H1 (cell line): ENCODE measurements at regions not wholly inside any gene's neighbourhood (a gene's known extent, or its start where the extent isn't known, plus 50 kb on each side); places are given as distances from the start of the nearest gene placed in this dataset.

Source experiments
- CTCF ChIA-PET: fragments of 300-600 bp; sonication (Branson Sonifier 250); formaldehyde crosslinking; loops from one replicate; lab custom pipeline; 2021; ENCODE audit not compliant: partially characterized antibody; lab: Charles Lee
- POLR2A ChIA-PET: fragments of 300-600 bp; sonication (Branson Sonifier 250); formaldehyde crosslinking; loops from one replicate; lab custom pipeline; 2021; ENCODE audit warnings: inconsistent platforms; ENCODE audit not compliant: partially characterized antibody; lab: Charles Lee
- DNase-seq, 2 experiments: peaks; one replicate each; pipeline versions ENCODE4 v3.0.0 to v3.0.0-alpha.2; 2010 to 2022; ENCODE audit warnings: low spot score in 2 of 2, low read depth in 1 of 2, mixed read lengths in 1 of 2
- FAIRE-seq: peaks from 2 replicates; lab custom pipeline; 2011; peaks lifted over from hg19 to GRCh38; lab: Jason Lieb, UNC
- H2AFZ ChIP-seq: 2 replicates; pipeline ENCODE4 v1.8.1; 2012; ENCODE audit warnings: low read length, inconsistent platforms
- H2AK5ac ChIP-seq: 2 replicates; pipeline ENCODE4 v1.6.1; 2013; ENCODE audit warnings: low read depth, low read length
- H2BK120ac ChIP-seq: replicated peaks from 2 replicates; pipeline ENCODE3; 2013; ENCODE audit warnings: low read depth, low read length, inconsistent platforms
- H2BK12ac ChIP-seq: 2 replicates; pipeline ENCODE4 v1.6.1; 2013; ENCODE audit warnings: low read depth, low read length
- H2BK15ac ChIP-seq: 2 replicates; pipeline ENCODE4 v1.6.1; 2013; ENCODE audit warnings: low read length
- H2BK20ac ChIP-seq: 2 replicates; pipeline ENCODE4 v1.6.1; 2013; ENCODE audit warnings: low read length
- H2BK5ac ChIP-seq: 2 replicates; pipeline ENCODE4 v1.6.1; 2013; ENCODE audit warnings: low read depth, low read length
- H3K14ac ChIP-seq: 2 replicates; pipeline ENCODE4 v1.6.1; 2013; ENCODE audit warnings: inconsistent platforms; ENCODE audit not compliant: insufficient read length
- H3K18ac ChIP-seq: 2 replicates; pipeline ENCODE4 v1.6.1; 2013; ENCODE audit warnings: low read length; ENCODE audit errors: extremely low read depth
- H3K23ac ChIP-seq: 2 replicates; pipeline ENCODE4 v1.6.1; 2013; ENCODE audit warnings: inconsistent platforms; ENCODE audit not compliant: insufficient read length
- H3K23me2 ChIP-seq: 2 replicates; pipeline ENCODE4 v1.6.1; 2013; ENCODE audit warnings: low read depth, low read length
- H3K27ac ChIP-seq: 2 replicates; pipeline ENCODE4 v1.6.1; 2011; ENCODE audit warnings: low read depth, low read length, inconsistent platforms
- H3K27me3 ChIP-seq, 4 experiments: replicated peaks in 1 of 4; 1 replicate in 1 of 4; 2 replicates in 3 of 4; pipeline versions ENCODE4 v1.6.1 to v1.8.1; 2011 to 2013; ENCODE audit warnings: low read length in 3 of 4, mild to moderate bottlenecking in 3 of 4, inconsistent platforms in 2 of 4, mixed read lengths in 2 of 4, moderate library complexity in 1 of 4; ENCODE audit not compliant: control insufficient read depth in 3 of 4, insufficient read depth in 3 of 4; ENCODE audit errors: extremely low read depth in 1 of 4
- H3K36me3 ChIP-seq, 4 experiments: 2 replicates each; pipeline versions ENCODE4 v1.6.1 to v1.8.1; 2011 to 2013; ENCODE audit warnings: mild to moderate bottlenecking in 4 of 4, low read length in 3 of 4, moderate library complexity in 2 of 4, control low read depth in 1 of 4, inconsistent platforms in 1 of 4; ENCODE audit not compliant: insufficient read depth in 4 of 4, control insufficient read depth in 2 of 4
- H3K4ac ChIP-seq: replicated peaks from 2 replicates; pipeline ENCODE3; 2013; ENCODE audit warnings: low read length, low read depth, mixed read lengths, inconsistent platforms; ENCODE audit not compliant: insufficient read length
- H3K4me1 ChIP-seq, 4 experiments: replicated peaks in 1 of 4; 1 replicate in 1 of 4; 2 replicates in 3 of 4; pipeline versions ENCODE4 v1.6.1 to v1.8.1; 2011 to 2013; ENCODE audit warnings: low read length in 3 of 4, inconsistent platforms in 2 of 4, mixed read lengths in 1 of 4; ENCODE audit not compliant: insufficient read depth in 4 of 4, control insufficient read depth in 3 of 4
- H3K4me2 ChIP-seq, 2 experiments: 2 replicates each; pipeline versions ENCODE4 v1.6.1 to v1.8.1; 2011 to 2013; ENCODE audit warnings: low read depth in 2 of 2, low read length in 2 of 2, control low read depth in 1 of 2, inconsistent platforms in 1 of 2, mild to moderate bottlenecking in 1 of 2; ENCODE audit not compliant: insufficient read depth in 1 of 2
- H3K4me3 ChIP-seq, 4 experiments: fragments of 200-600, 300-600 bp in 1 of 4; sonication (generic), shearing (Covaris generic), sonication (Bioruptor Twin) in 1 of 4; 2 replicates each; pipeline versions ENCODE4 v1.5.1 to v1.8.1; 2011 to 2016; ENCODE audit warnings: low read length in 4 of 4, low read depth in 3 of 4, control low read depth in 2 of 4, inconsistent platforms in 2 of 4, mild to moderate bottlenecking in 2 of 4, mixed read lengths in 1 of 4, moderate library complexity in 1 of 4; ENCODE audit not compliant: insufficient read depth in 2 of 4; ENCODE audit errors: extremely low read depth in 1 of 4
- H3K56ac ChIP-seq: replicated peaks from 2 replicates; pipeline ENCODE3; 2013; ENCODE audit warnings: low read depth, mild to moderate bottlenecking, mixed read lengths, low read length, inconsistent platforms; ENCODE audit not compliant: insufficient read length
- H3K79me1 ChIP-seq: 2 replicates; pipeline ENCODE4 v1.6.1; 2013; ENCODE audit warnings: low read depth, low read length, control low read depth
- H3K79me2 ChIP-seq, 2 experiments: 2 replicates each; pipeline versions ENCODE4 v1.6.1 to v1.8.1; 2012 to 2013; ENCODE audit warnings: low read length in 2 of 2, mild to moderate bottlenecking in 2 of 2, inconsistent platforms in 1 of 2; ENCODE audit not compliant: insufficient read depth in 2 of 2, control insufficient read depth in 1 of 2
- H3K9ac ChIP-seq, 4 experiments: replicated peaks in 1 of 4; 1 replicate in 1 of 4; 2 replicates in 3 of 4; pipeline versions ENCODE4 v1.6.1 to v1.8.1; 2011 to 2013; ENCODE audit warnings: low read depth in 3 of 4, low read length in 3 of 4, control low read depth in 2 of 4, mild to moderate bottlenecking in 2 of 4, moderate library complexity in 2 of 4, inconsistent platforms in 1 of 4; ENCODE audit errors: extremely low read depth in 1 of 4
- H3K9me3 ChIP-seq, 2 experiments: 2 replicates each; pipeline versions ENCODE4 v1.6.1 to v1.8.1; 2012 to 2013; ENCODE audit warnings: mild to moderate bottlenecking in 2 of 2, moderate library complexity in 2 of 2, control low read depth in 1 of 2, inconsistent platforms in 1 of 2, low read depth in 1 of 2, low read length in 1 of 2, mixed read lengths in 1 of 2; ENCODE audit not compliant: insufficient read depth in 2 of 2
- H4K20me1 ChIP-seq, 2 experiments: replicated peaks in 1 of 2; 2 replicates each; pipeline versions ENCODE3 to v1.8.1; 2011 to 2013; ENCODE audit warnings: inconsistent platforms in 2 of 2, low read length in 2 of 2, mild to moderate bottlenecking in 1 of 2; ENCODE audit not compliant: insufficient read depth in 2 of 2, control insufficient read depth in 1 of 2
- H4K5ac ChIP-seq: 2 replicates; pipeline ENCODE4 v1.6.1; 2013; ENCODE audit warnings: low read length, low read depth, mixed read lengths, inconsistent platforms; ENCODE audit not compliant: insufficient read length
- H4K8ac ChIP-seq: 2 replicates; pipeline ENCODE4 v1.8.0; 2013; ENCODE audit warnings: mild to moderate bottlenecking, moderate library complexity, low read length, inconsistent platforms; ENCODE audit not compliant: insufficient read depth; ENCODE audit errors: extremely low read depth
- H4K91ac ChIP-seq: replicated peaks from 2 replicates; pipeline ENCODE3; 2013; ENCODE audit warnings: low read length, mixed read lengths, inconsistent platforms; ENCODE audit not compliant: insufficient read length
- POLR2AphosphoS5 ChIP-seq: IDR thresholded peaks from 2 replicates; pipeline ENCODE4 v1.6.1; 2011; ENCODE audit warnings: low read depth, low read length
- TAF1 ChIP-seq: IDR thresholded peaks from 2 replicates; pipeline ENCODE4 v1.6.1; 2011; ENCODE audit warnings: mild to moderate bottlenecking, low read depth, low read length
- whole genome bisulfite sequencing, 2 experiments: shearing (Covaris generic) in 1 of 2; methylation state at CpG; one replicate each; pipeline versions ENCODE4 v1.1.6 to v1.1.7; 2013 to 2015; ENCODE audit warnings: low lambda C conversion rate in 2 of 2, mixed read lengths in 2 of 2, inconsistent platforms in 1 of 2, low coverage in 1 of 2, missing lambda C conversion rate in 1 of 2; ENCODE audit not compliant: insufficient replicate concordance in 2 of 2, insufficient coverage in 1 of 2, insufficient read length in 1 of 2; ENCODE audit errors: extremely low coverage in 1 of 2, missing lambda C conversion rate in 1 of 2; 5-methylcytosine and 5-hydroxymethylcytosine counted together
- TF ChIP-seq, protein P1 (sequence below): IDR thresholded peaks from 2 replicates; pipeline ENCODE4 v1.6.1; 2012; ENCODE audit warnings: inconsistent platforms

DNA sequence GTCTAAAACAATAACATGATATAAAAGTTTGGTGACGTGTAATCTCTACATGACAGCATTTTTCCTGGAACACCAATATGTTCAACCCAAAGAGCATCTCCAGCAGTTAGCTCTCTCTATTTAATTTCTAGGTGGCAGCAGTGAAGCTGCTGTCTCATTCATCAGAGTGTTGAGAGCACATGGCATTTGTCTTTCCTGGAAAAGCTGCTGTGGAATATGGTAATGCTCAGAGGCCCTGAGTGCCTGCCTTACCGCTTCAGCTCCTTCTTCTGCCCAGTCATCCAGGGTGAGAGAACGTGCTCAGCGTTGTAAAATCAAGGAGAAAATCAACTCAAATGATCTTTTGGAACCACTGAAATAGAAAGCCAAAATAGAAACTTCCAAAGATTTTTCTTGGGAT lies 640.7 kb downstream of the ADGRL2 start:
- ChIA-PET POLR2A (no interaction called here), CTCF (no interaction called here)
- Histone ChIP-seq H2BK120ac (no peak overlapping the region), H2AK5ac (no peak overlapping the region), H3K4me2 (no peak overlapping the region), H3K27me3 (no peaks in the 10 kb centered on the region), H2BK20ac (no peak overlapping the region), H3K23me2 (no peaks in the 10 kb centered on the region), H3K36me3 (no peaks in the 10 kb centered on the region), H4K8ac (no peak overlapping the region), H3K79me1 (no peaks in the 10 kb centered on the region), H3K14ac (no peak overlapping the region), H3K4me3 (no peak overlapping the region), H3K79me2 (no peaks in the 10 kb centered on the region), H4K5ac (no peak overlapping the region), H3K9me3 (no peaks in the 10 kb centered on the region), H3K4ac (no peak overlapping the region), H3K23ac (no peak overlapping the region), H3K9ac (no peak overlapping the region), H2AFZ (no peak overlapping the region), H3K27ac (no peak overlapping the region), H2BK5ac (no peak overlapping the region), H4K91ac (no peak overlapping the region), H2BK12ac (no peak overlapping the region), H3K18ac (no peak overlapping the region), H3K56ac (no peak overlapping the region), H4K20me1 (no peaks in the 10 kb centered on the region), H2BK15ac (no peak overlapping the region), H3K4me1 (no peaks in the 10 kb centered on the region)
- WGBS, 2 experiments = 93% methylated on average over 4 of the region's 4 CpGs; no CpG with 5 or more reads in 1 of the 2 experiments
- TF ChIP-seq, protein P1, sequence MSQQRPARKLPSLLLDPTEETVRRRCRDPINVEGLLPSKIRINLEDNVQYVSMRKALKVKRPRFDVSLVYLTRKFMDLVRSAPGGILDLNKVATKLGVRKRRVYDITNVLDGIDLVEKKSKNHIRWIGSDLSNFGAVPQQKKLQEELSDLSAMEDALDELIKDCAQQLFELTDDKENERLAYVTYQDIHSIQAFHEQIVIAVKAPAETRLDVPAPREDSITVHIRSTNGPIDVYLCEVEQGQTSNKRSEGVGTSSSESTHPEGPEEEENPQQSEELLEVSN = no peak
- TF ChIP-seq POLR2AphosphoS5 = no peak
- no peak for TF ChIP-seq TAF1
- FAIRE-seq = no peak
- DNase-seq = no peak
